Activated CD4-positive, alpha-beta T cell treated with anti-CD3 and anti-CD28 coated beads for 36 hours (primary cell): ENCODE measurements at regions not wholly inside any gene's neighbourhood (a gene's known extent, or its start where the extent isn't known, plus 50 kb on each side); places are given as distances from the start of the nearest gene placed in this dataset.

Experiments used
- ATAC-seq: fragments of 200-7000 bp; cut with Tn5 transposase; one replicate; pipeline ENCODE4 v1.10.0; 2021; ENCODE audit warnings: mild to moderate bottlenecking, moderate library complexity
- CTCF ChIA-PET: fragments of 350-600 bp; sonication (Branson Sonifier 250); formaldehyde crosslinking; loops from one replicate; lab custom pipeline; 2021; ENCODE audit warnings: antibody characterized with exemption; lab: Charles Lee
- POLR2A ChIA-PET: fragments of 350-600 bp; sonication (Branson Sonifier 250); formaldehyde crosslinking; loops from one replicate; lab custom pipeline; 2021; ENCODE audit warnings: antibody characterized with exemption, inconsistent platforms; lab: Charles Lee
- DNase-seq: peaks from one replicate; pipeline ENCODE4 v3.0.0-alpha.2; 2020
- H3K27ac Mint-ChIP-seq: one replicate; pipeline ENCODE4 v1.8.0; 2021; ENCODE audit warnings: mixed read lengths
- H3K27me3 Mint-ChIP-seq: one replicate; pipeline ENCODE4 v1.8.0; 2021; ENCODE audit warnings: mixed read lengths
- H3K36me3 Mint-ChIP-seq: one replicate; pipeline ENCODE4 v1.8.0; 2021; ENCODE audit warnings: low read depth, mixed read lengths
- H3K4me1 Mint-ChIP-seq: one replicate; pipeline ENCODE4 v1.8.0; 2021; ENCODE audit warnings: mixed read lengths
- H3K4me3 Mint-ChIP-seq: one replicate; pipeline ENCODE4 v1.8.0; 2021; ENCODE audit warnings: mild to moderate bottlenecking, moderate library complexity, mixed read lengths
- H3K9me3 Mint-ChIP-seq: one replicate; pipeline ENCODE4 v1.8.0; 2021; ENCODE audit warnings: low read depth, mixed read lengths
- intact Hi-C, 2 experiments: fragments of 100-400 bp; cut with DNase I in 1 of 2; cut with micrococcal nuclease in 1 of 2; formaldehyde crosslinking; loops; one replicate each; pipeline versions ENCODE4 v1.14.2 to v1.15.1; 2022 to 2024; cut with DNase I, micrococcal nuclease

DNA sequence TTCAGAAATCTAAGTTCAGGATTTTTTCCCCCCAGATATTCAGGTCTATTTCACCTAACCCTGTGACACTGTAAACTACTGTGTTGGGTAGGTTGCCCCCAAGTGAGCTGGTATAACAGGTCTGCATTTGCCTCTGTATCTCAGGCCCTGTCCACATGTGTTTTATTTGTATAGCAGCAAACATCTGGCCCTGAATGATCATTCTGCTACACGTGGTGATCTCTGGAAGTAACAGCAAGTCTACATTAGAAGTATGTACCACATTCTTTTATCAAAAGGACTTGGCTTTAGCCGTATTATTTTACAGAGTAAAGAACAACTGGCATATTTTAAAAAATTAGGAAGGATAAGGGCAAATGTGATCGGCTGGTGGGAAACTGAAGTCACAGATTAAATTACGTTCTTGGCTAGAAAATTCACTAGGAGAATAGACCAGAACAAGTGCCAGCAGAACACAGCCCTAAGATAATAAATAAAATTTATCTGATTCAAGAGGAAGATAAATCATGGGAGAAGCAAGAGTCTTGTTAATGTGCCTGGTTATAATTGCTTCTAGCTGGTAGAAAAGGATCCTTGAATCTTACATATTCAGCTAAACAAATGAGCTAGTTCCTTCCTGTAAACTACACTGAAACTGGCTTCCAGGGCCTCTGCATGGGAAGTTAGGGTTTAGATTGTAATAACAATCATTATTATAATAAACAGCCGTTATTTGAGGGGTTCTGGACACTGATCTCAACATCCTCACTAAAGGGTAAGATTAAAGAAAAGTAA, 192.1 kb downstream of the SAMD5 start:
- intact Hi-C loops, result no loop called here
- DNase-seq, result no peak
- H3K4me1 Mint-ChIP-seq, result no peaks in the 10 kb centered on the region
- H3K36me3 Mint-ChIP-seq, result no peaks in the 10 kb centered on the region
- POLR2A ChIA-PET, result no interaction called here
- H3K27me3 Mint-ChIP-seq, result no peaks in the 10 kb centered on the region
- no peaks in the 10 kb centered on the region for H3K9me3 Mint-ChIP-seq
- ATAC-seq, result no peak
- H3K4me3 Mint-ChIP-seq, result no peak overlapping the region
- no peak overlapping the region for H3K27ac Mint-ChIP-seq
- CTCF ChIA-PET, result interaction anchor here (0.5 kb wide), 1 partner anchor 63 kb away, joined by 3 read pairs; no protein-coding TSS in a partner anchor

DNA sequence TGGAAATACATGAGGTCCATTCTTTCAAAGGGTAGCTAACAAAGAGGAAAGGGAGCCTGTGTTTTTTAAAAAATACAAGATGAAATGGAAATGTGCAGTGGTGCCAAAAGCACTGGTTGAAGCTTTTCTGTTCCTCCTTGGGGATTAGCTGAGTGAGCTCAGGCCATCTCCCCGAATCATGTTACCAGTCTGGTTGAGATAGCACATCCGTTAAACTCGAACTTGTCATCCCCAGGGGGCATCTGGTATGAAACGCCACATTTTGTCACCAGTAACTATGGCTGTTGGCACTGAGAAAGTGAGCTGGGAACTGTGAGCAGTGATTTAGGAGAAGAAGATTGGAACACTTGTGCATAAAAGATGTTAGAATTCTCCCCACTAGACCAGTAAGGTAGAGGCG, 196.2 kb downstream of the SAMD5 start:
- Mint-ChIP-seq H3K4me3 (no peak overlapping the region), H3K27me3 (no peaks in the 10 kb centered on the region), H3K9me3 (no peaks in the 10 kb centered on the region), H3K36me3 (no peaks in the 10 kb centered on the region), H3K4me1 (no peaks in the 10 kb centered on the region), H3K27ac (no peak overlapping the region)
- ChIA-PET POLR2A (no interaction called here), CTCF (no interaction called here)
- intact Hi-C loops, result no loop called here
- DNase-seq (no peak), ATAC-seq (no peak)

DNA sequence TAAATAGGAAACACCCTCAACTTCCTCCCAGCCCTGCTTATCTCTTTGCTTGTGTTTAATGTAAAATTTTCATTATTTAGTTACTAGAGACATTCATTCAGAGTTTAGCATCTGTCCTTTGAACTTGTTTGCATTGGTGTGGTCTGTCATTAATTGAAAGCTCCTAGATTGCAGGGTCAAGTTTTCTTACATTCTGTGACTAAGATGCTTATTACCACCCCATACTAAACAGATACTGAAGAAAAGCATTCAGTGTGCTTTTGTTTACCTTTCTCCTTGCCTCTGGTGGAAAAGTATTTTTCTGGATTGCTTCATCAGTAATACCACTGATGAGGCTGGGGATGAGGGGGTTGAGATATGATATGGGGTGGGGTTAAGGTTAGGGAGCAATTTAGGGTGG, 199.0 kb downstream of the SAMD5 start:
- ChIA-PET CTCF (no interaction called here), POLR2A (no interaction called here)
- ATAC-seq, result no peak

DNA sequence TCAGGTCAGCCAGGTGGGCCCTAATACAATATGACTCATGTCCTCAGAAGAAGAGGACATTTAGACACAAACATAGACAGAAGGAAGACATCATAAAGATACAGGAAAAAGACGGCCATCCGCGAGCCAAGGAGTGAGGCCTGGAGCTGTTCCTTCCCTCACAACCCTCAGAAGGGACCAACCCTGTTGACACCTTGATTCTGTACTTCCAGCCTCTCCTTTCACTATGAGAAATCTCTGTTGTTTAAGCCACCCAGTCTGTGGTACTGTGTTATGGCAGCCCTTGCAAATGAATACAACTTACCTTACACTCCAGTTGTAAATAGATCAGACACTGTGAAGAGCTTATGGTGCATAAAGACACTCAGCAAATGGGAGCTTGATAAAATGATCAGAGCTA, 199.7 kb downstream of the SAMD5 start:
- intact Hi-C loops, result no loop called here
- Mint-ChIP-seq H3K9me3 (no peaks in the 10 kb centered on the region), H3K27ac (no peak overlapping the region), H3K4me1 (no peaks in the 10 kb centered on the region), H3K36me3 (no peaks in the 10 kb centered on the region), H3K4me3 (no peak overlapping the region), H3K27me3 (no peaks in the 10 kb centered on the region)
- no peak for ATAC-seq
- ChIA-PET CTCF (no interaction called here), POLR2A (no interaction called here)
- no peak for DNase-seq

More for the DNA sequence above, 199.0 kb downstream of the SAMD5 start:
- Mint-ChIP-seq H3K36me3 (no peaks in the 10 kb centered on the region), H3K4me1 (no peaks in the 10 kb centered on the region), H3K27ac (no peak overlapping the region), H3K27me3 (no peaks in the 10 kb centered on the region), H3K9me3 (no peaks in the 10 kb centered on the region), H3K4me3 (no peak overlapping the region)
- DNase-seq, result no peak
- intact Hi-C loops, result no loop called here

DNA sequence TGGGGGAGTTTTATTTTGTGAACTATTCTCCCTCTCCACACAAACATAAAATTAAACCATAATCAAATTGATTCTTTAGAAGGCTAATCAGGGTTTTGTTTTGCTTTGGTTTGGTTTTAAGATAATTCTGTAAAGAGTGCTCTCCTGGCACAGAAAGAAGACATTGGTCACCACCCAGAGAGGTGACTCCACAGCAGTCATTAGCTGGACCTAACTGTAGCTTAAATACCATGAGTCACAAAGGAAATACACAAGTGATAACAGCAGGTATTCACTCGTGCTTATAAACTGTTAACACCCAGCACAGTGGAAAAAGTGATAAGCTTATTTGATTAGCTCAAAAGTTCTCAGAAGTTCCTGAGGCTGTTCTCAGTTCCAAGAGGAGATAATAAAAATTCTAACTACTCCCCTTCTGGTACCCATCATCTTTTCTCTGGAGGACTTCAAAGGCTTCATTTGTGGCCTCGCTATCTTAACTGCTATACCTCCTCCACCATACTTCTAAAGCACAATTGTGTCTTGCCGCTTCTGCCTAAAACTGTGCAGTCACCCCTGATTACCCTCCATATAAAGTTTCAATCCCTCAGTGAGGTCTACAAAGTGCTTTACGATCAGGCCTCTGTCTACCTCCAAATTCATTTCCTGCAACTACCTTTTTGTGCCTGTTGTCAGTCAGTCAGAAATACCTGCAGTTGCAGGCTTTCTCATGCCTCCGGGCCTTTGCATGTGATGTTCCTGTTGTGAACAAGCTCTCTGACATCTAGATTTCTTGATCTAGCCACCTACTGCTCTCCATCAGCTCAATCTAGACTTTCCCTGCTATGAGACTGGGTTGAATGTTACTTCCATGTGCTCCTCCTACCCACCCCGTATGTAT, 201.1 kb downstream of the SAMD5 start:
- no peak overlapping the region for H3K27ac Mint-ChIP-seq
- intact Hi-C loops, result no loop called here
- DNase-seq, result no peak

DNA sequence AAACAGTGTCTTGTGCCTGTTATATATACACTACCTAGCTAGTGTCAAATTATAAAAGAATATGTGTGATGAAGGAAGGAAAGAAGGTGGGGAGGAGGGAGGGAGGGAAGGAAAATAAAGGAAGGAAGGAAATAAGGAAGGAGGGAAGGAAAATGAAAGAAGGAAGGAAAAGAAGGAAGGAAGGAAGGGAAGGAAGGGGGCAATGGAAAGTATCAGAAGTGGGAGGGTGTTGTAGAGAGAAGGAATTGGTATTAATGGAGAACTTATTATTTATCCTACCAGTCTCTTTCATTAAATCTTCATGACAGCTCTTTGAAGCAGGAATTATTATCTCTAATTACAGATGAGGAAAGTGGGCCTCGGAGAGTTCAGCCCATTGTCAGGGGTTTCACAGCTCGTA, 202.4 kb downstream of the SAMD5 start:
- no peak overlapping the region for H3K4me3 Mint-ChIP-seq
- POLR2A ChIA-PET, result no interaction called here
- CTCF ChIA-PET, result no interaction called here
- no peaks in the 10 kb centered on the region for H3K27me3 Mint-ChIP-seq
- H3K36me3 Mint-ChIP-seq, result no peaks in the 10 kb centered on the region
- intact Hi-C loops, result no loop called here
- DNase-seq (no peak), ATAC-seq (no peak)
- no peaks in the 10 kb centered on the region for H3K4me1 Mint-ChIP-seq
- H3K27ac Mint-ChIP-seq, result no peak overlapping the region
- no peaks in the 10 kb centered on the region for H3K9me3 Mint-ChIP-seq

More for the DNA sequence above, 201.1 kb downstream of the SAMD5 start:
- Mint-ChIP-seq H3K9me3 (no peaks in the 10 kb centered on the region), H3K4me1 (no peaks in the 10 kb centered on the region), H3K27me3 (no peaks in the 10 kb centered on the region), H3K36me3 (no peaks in the 10 kb centered on the region), H3K4me3 (no peak overlapping the region)
- ChIA-PET POLR2A (no interaction called here), CTCF (interaction anchor here (0.6 kb wide), 1 partner anchor 15 kb away, joined by 3 read pairs; no protein-coding TSS in a partner anchor)
- ATAC-seq, result no peak

DNA sequence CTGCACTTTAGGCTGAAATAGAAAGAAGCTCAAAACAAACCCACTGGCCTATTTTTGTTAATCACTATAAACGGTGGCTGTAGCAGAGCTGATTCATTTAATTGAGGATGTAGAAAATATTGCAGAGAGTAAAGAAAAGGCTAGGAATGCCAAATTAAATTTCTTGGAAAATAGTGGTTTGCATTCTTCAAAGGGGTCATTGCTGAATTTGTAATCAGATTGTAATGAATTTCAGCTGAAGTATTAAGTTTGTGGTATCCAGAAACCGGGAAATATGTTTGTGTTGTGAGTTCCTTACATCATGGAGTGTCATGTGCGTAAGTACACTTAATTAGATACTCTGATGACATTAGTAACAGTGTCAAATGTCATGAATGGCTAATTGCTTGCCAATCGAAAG, 203.0 kb downstream of the SAMD5 start:
- Mint-ChIP-seq H3K9me3 (no peaks in the 10 kb centered on the region), H3K4me1 (no peaks in the 10 kb centered on the region), H3K27me3 (no peaks in the 10 kb centered on the region), H3K27ac (no peak overlapping the region), H3K4me3 (no peak overlapping the region), H3K36me3 (no peaks in the 10 kb centered on the region)
- ChIA-PET POLR2A (no interaction called here), CTCF (no interaction called here)
- intact Hi-C loops, result no loop called here
- DNase-seq, result no peak
- no peak for ATAC-seq

DNA sequence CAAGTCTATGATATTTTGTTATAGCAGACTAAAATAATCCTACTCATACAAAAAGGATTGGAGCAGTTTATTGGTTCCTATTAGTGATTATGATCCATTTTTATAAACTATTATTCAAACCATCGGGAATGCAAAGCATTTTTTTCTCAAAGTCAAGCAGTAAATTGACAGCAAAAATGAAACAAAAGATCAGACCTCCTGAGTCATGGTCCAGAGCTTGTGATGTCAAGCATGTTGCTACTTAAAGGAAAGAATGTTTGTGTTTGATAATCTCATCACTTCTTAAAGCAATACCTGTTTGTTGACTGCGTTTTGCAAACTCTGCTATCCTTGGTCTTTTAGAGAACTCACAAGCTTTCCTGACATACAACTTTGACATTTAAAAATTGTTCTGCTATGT, 204.4 kb downstream of the SAMD5 start:
- POLR2A ChIA-PET, result no interaction called here
- Mint-ChIP-seq H3K4me3 (no peak overlapping the region), H3K9me3 (no peaks in the 10 kb centered on the region), H3K36me3 (no peaks in the 10 kb centered on the region), H3K4me1 (no peaks in the 10 kb centered on the region), H3K27ac (no peak overlapping the region), H3K27me3 (no peaks in the 10 kb centered on the region)
- ATAC-seq (no peak), DNase-seq (no peak)
- intact Hi-C loops, result no loop called here
- CTCF ChIA-PET, result no interaction called here

DNA sequence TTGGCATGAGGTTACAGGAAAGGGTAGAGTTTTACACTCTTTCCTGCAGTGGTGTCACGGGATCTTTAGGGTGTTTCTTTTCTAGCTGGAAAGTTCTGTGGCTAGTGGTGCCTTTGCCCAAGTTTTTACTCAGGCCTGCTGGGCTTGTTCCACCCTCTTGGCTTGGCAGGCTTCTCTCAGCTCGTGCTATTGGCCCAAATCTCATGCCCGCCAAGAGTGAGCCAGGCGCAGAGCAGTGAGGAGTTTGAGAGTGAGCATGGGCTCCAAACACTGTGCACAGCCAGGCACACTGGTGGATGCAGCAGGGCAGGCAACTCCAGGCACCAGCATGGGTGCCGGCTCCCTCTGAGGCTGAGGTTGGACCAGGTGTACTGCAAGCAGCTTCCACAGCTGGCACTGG, 206.5 kb downstream of the SAMD5 start:
- no peak overlapping the region for H3K27ac Mint-ChIP-seq
- ChIA-PET CTCF (no interaction called here), POLR2A (no interaction called here)
- intact Hi-C loops, result no loop called here
- no peaks in the 10 kb centered on the region for H3K27me3 Mint-ChIP-seq
- no peak for DNase-seq
- no peak for ATAC-seq
- H3K4me1 Mint-ChIP-seq, result no peaks in the 10 kb centered on the region
- H3K4me3 Mint-ChIP-seq, result no peak overlapping the region
- H3K9me3 Mint-ChIP-seq, result no peaks in the 10 kb centered on the region
- H3K36me3 Mint-ChIP-seq, result no peaks in the 10 kb centered on the region

DNA sequence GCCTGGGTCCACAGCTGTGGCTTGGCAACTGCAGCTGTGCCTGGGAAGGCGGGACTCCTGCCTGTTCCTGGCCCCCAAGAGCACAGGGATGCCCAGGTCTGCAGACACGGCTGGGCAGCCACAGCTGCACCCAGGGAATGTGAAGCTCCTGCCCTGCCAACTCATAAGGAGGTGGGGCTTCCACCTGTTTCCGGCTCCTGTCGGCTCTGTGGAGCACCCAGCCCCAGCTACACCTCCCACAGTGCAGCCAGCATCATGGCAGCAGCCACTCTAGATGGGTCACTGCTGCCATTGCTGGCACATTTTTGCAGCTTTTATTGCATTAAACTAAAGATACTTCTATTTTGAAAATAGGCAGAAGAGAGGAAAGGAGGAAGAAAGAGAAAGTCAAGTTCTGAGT, 207.9 kb downstream of the SAMD5 start:
- intact Hi-C loops, result no loop called here
- Mint-ChIP-seq H3K4me3 (no peak overlapping the region), H3K36me3 (no peaks in the 10 kb centered on the region), H3K27ac (no peak overlapping the region), H3K27me3 (no peaks in the 10 kb centered on the region), H3K9me3 (no peaks in the 10 kb centered on the region), H3K4me1 (no peaks in the 10 kb centered on the region)
- no peak for ATAC-seq
- no peak for DNase-seq
- CTCF ChIA-PET, result no interaction called here
- POLR2A ChIA-PET, result no interaction called here

DNA sequence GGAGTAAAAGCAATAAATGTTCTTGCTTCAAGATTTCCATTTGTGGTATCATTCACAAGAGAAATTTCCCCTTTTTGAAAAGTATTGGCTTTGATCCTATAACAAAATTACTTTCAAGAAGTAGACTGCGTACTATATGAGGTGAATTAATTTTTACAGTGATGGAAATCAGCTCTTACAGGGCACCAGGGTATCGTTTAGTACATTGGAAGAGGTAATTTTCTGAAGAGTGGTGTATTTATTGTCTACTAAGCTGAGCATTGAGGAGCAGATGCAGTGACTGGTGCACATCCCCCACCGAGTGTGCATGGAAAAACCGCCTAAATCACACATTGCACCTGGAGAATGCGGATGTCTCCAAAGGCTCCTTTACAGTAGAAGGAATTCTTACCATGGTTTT, 209.5 kb downstream of the SAMD5 start:
- Mint-ChIP-seq H3K9me3 (peaks cover 2% of the 10 kb centered on the region), H3K27me3 (no peaks in the 10 kb centered on the region), H3K27ac (no peak overlapping the region), H3K36me3 (no peaks in the 10 kb centered on the region), H3K4me3 (no peak overlapping the region), H3K4me1 (no peaks in the 10 kb centered on the region)
- ChIA-PET CTCF (no interaction called here), POLR2A (no interaction called here)
- ATAC-seq, result no peak
- intact Hi-C loops, result no loop called here
- DNase-seq, result no peak

DNA sequence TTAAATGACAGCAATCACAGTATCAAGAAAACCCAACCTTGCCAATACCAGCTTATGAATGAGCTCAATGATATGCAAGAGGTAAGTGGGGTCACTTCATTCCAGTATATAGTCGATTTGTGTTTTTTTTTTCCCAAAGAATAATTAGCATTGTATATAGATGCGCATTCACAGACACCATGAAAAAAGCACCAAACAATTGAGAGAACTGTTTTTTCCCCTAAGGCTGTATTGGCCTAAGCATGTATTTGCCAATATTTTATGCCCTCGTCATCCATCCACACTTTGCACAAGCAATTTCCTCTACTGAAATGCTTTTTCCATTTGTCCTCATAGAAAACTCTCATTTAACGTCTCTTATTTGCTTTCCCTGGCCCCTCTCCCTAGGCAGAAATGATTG, 213.7 kb downstream of the SAMD5 start:
- H3K27me3 Mint-ChIP-seq, result no peaks in the 10 kb centered on the region
- no peak overlapping the region for H3K4me3 Mint-ChIP-seq
- DNase-seq (no peak), ATAC-seq (no peak)
- H3K4me1 Mint-ChIP-seq, result no peaks in the 10 kb centered on the region
- ChIA-PET CTCF (interaction anchor here (0.7 kb wide), 2 partner anchors 215 to 306 kb away, joined by 3 read pairs; no protein-coding TSS in a partner anchor), POLR2A (no interaction called here)
- H3K36me3 Mint-ChIP-seq, result no peaks in the 10 kb centered on the region
- intact Hi-C loops, result no loop called here
- peaks cover 7% of the 10 kb centered on the region for H3K9me3 Mint-ChIP-seq
- no peak overlapping the region for H3K27ac Mint-ChIP-seq
